ENCODE measurements at regions not wholly inside any gene's neighbourhood (a gene's known extent, or its start where the extent isn't known, plus 50 kb on each side); places are given as distances from the start of the nearest gene placed in this dataset.
"Not testable (repeated sequence)": the region's sequence is repeated elsewhere in the genome, so short reads cannot be mapped to it uniquely, and the experiment has no call there.

- peak in 1 of 2 donors; percentile 23 for DNase-seq
Observed at GRCh38 chr1:29395736-29396437, 159.6 kb downstream of the PTPRU start.

- DNase-seq, result no peak
Observed at GRCh38 chr1:29394521-29395225, 158.4 kb downstream of the PTPRU start.

- DNase-seq, result no peak
Observed at GRCh38 chr1:29393451-29393826, 157.1 kb downstream of the PTPRU start.

- DNase-seq, result no peak
Observed at GRCh38 chr1:29392486-29393450, 156.4 kb downstream of the PTPRU start.

- DNase-seq, result no peak
Observed at GRCh38 chr1:29392036-29392435, 155.7 kb downstream of the PTPRU start.

- DNase-seq, result no peak
Observed at GRCh38 chr1:29391362-29391880, 155.1 kb downstream of the PTPRU start.

GRCh38 chr1:29390491-29391361, 154.4 kb downstream of the PTPRU start:
- no peak for DNase-seq

GRCh38 chr1:29390075-29390474, 153.8 kb downstream of the PTPRU start:
- DNase-seq, result no peak

- DNase-seq, result no peak
Observed at GRCh38 chr1:29389533-29390041, 153.3 kb downstream of the PTPRU start.

GRCh38 chr1:29388884-29389283, 152.6 kb downstream of the PTPRU start:
- no peak for DNase-seq

- DNase-seq, result no peak
Observed at GRCh38 chr1:29388170-29388569, 151.8 kb downstream of the PTPRU start.

GRCh38 chr1:29387210-29387609, 150.9 kb downstream of the PTPRU start:
- DNase-seq, result no peak

- not testable (repeated sequence) for DNase-seq
Observed at GRCh38 chr1:29386453-29386852, 150.1 kb downstream of the PTPRU start.

- DNase-seq, result no peak
Observed at GRCh38 chr1:29385966-29386365, 149.6 kb downstream of the PTPRU start.

GRCh38 chr1:29384496-29385015, 148.2 kb downstream of the PTPRU start:
- DNase-seq, result no peak

- no peak for DNase-seq
Observed at GRCh38 chr1:29383746-29384371, 147.5 kb downstream of the PTPRU start.

GRCh38 chr1:29382851-29383745, 146.8 kb downstream of the PTPRU start:
- DNase-seq, result no peak

GRCh38 chr1:29381426-29381825, 145.1 kb downstream of the PTPRU start:
- no peak for DNase-seq

GRCh38 chr1:29380532-29380931, 144.2 kb downstream of the PTPRU start:
- DNase-seq, result no peak

Measured in right lung (tissue), 2 donors.